GM19438 (cell line): ENCODE measurements at regions not wholly inside any gene's neighbourhood (a gene's known extent, or its start where the extent isn't known, plus 50 kb on each side); places are given as distances from the start of the nearest gene placed in this dataset.

ENCODE experiments used
- ATAC-seq: cut with Tn5 transposase; IDR thresholded peaks from one replicate; pipeline ENCODE4 v1.9.1; 2021; ENCODE audit warnings: low read depth; ENCODE audit not compliant: unreplicated experiment

DNA sequence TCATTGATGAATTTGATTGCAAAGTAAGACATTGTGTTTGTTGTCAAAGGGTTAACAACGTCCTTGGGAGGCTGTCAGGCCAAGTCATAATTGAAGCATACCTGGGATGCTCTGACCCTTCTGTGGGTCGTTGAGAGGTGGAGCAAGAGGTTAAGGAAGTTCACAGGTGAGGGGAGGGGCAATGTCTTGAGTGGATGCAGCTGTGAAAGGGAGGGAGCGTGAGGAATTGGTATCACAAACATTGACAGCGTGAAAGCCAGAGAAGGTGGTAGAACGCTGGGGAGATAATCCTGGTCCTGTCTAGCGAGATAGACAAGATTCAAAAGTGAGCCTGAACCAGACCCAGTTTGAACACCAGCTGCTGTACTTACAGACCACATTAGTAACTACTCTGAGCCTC, 79.4 kb downstream of the HES1 start:
- ATAC-seq = no peak

DNA sequence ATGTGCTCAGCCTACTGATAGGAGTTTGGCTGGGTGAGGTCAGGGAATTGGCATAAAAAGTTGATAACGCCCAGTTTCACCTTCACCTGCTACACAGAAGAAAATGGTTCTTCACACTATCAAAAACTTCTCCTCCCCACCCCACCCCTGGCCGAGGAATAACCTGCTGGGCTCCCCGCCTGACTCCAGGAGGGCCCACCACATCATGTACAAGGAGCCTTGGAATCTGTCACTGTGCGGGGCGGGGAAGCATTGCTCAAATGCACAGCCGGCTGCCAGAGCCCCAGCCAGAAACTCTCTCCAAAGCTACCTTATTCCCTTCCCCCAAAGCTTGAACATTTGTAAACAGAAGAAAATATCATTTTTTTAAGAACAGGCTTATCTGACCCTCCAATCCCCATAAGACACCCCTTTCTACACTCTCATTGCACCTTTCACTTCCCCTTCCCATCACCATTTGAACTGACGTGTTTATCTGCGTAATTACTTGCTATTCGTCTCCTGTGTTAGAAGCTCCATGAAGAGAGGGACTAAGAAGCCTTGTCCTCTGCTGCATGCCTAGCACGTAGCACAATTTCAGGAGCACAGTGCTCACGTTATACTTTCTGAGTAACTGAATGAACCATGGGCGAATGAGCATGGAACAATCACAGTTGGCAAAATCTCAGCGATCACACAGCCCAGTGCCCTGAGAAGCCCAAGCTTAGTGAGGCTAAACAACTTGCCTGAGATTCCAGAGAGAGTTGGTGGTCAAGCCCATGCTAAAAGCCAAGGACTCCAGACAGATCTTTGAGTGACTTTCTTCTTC, 82.9 kb downstream of the HES1 start:
- ATAC-seq = no peak

DNA sequence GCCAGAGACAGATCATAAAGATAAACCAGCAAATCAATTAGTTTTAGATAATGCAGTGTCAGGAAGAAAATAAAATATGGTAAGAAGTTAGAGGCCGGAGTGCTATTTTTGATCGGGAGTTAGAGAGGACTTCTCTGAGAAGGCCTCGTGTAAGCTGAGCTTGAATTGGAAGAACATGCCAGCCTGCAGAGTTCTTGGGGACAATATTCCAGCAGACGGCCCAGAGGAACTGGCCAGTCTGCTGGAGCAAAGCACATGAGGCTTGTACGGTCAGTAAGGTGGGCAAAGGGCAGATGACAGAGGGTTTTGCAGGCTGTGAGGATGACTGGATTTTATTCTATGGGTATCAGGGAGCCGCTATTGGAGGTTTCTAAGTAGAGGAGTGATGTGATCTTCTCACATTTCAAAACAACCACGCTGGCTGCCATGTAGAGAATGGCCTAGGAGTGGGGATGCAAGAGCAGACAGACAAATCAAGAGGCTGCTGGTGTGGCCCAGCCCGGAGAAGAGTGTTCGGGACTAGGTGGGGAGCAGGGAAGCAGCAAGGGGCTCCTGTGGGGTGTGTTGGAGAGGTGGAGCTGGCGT, 84.0 kb downstream of the HES1 start:
- no peak for ATAC-seq

DNA sequence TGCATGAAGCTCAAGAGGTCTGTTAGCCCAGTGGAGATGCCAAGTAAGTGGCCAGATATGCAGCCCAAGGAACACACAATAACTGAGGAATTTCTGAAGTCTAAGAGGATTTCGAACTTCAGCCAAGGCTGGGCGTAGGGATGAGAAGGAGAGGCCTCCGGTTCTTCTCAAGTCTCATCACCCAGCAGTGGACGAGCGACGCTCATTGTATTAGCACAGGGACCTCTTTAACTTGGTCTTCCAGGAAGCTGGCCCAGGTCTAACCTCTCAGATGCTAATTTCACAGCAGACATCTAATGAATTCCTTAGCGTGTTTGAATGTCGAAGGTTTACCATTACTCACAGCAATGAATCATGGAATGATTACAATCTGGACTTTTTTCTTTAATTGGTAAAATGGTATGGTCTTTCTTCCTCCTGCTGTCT, 85.0 kb downstream of the HES1 start:
- no peak for ATAC-seq

DNA sequence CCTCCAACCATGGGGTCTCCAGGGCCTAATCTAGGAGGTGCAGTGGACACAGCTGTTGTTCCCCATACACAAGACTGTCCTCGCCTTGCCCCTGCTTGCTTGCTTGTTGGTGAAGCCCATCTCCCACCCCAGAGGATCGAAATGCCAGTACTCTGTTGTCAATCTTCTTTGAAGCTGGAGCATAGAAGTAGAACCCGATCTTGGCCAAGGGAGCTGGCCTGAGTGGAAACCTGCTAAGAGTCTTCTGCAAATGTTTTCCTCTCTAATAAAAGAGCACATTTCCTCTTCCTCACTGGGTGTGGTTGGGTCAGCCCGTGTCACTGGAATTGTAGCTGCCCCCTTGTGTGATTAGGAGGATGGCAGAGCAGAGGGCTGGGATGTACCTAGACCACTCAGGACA, 85.4 kb downstream of the HES1 start:
- no peak for ATAC-seq

DNA sequence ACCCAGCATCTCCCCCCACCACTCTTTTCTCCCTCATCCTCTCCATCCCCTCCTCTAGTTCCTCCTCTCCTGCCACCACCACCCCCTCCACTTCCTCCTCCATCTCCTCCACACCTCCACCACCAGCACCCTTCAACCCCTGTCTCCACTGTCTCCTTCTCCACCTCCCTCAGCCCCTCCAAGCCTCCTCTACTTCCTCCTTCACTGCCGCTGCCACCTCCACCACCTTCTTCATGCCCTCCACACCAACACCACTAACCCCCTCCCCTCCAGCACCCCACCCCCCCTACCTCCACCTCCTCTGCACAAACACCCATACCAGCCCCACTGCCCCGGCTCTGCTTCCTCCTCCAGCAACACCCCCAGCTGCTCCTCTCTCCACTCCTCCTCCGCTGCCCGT, 88.0 kb downstream of the HES1 start:
- no peak for ATAC-seq

DNA sequence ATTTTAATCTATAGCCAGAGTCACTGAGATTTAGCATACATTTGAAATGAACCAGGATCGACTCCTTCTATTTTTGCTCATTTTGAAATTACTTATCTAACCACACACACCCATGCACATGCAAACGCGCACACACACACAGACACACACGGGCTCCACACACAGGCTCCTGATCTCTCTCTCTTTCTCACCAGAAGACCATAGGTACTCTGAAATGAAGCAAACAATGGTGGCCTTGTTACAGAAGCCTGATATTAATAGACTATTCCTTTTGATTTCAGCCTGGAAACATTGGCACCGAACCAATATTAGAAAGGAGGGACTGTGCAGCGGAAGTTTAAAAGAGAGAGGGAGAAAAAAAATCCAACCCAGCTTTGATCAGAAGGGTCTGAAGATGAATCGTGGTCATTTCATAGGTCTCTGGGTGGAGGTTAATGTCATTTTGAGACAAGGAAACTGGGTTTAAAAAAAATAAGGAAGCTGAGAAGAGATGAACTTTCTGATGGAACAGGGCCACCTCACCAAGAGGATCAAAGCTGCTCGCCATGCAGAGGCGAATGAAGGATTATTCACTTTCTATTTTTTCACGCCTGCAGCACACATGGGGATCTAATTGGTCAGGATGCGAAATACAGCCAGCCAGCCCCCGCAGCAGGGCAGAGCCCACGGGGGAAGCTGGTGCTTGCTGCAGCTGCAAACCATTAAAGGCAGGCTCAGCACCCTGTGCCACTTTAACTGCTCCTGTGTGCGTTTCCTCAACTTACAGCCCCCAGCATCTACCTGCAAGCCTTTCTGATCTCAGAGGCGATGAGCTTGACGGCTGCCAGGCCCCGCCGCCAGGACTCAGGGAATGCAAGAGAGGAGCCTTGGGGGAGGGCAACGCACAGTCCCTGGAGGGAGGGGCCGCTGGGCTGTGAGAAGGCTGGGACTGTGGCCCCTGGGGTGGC, 88.8 kb downstream of the HES1 start:
- ATAC-seq = no peak

DNA sequence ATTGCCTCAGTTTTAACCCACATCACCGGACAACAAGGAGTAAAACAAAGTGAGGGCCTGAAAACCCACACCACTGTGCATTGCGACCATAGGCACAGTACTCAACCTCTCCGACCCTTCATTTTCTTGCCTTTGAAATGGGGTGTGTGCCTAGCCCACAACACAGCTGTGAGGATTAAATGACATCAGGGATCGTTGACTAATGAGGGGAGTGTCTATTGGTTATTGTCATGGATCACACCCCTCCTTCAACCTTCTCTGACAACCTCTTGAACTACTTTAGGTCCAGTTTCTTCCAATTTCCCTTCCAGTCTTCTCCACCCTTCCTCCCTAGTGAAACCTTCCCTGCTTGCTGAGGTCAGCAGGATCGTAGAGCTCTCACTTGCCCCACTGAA, 89.5 kb downstream of the HES1 start:
- no peak for ATAC-seq

DNA sequence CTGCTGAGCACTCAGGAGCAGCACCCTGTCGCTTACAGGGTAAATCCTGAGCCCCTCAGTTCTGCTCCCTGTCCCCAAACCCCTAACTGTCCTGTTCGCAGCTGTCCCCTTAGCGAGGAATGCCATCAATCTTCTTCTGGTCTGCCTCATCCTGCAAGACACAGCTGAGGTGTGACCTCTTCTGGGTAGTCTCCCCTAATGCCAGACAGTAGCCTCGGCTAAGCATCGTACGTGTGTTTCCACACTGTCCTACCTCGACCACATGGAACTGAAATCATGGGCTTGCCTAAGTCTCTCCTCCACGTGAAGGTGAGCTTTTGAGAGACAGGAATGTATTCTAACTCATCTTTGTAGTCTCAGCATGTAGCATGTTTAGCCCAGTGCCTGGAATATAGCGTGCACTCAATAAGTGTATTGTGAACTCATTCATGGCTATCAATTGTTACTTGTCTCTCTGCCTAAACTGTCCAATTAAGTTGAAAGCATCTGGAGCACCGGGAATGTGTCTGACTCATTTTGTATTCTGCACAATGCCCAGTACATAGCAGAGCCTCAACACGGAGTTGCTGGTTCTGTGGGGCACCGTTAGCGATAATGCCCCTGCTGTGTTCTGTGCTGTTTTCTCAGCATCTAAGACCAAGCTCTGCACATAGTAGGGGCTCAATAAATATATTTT, 90.2 kb downstream of the HES1 start:
- ATAC-seq = no peak

DNA sequence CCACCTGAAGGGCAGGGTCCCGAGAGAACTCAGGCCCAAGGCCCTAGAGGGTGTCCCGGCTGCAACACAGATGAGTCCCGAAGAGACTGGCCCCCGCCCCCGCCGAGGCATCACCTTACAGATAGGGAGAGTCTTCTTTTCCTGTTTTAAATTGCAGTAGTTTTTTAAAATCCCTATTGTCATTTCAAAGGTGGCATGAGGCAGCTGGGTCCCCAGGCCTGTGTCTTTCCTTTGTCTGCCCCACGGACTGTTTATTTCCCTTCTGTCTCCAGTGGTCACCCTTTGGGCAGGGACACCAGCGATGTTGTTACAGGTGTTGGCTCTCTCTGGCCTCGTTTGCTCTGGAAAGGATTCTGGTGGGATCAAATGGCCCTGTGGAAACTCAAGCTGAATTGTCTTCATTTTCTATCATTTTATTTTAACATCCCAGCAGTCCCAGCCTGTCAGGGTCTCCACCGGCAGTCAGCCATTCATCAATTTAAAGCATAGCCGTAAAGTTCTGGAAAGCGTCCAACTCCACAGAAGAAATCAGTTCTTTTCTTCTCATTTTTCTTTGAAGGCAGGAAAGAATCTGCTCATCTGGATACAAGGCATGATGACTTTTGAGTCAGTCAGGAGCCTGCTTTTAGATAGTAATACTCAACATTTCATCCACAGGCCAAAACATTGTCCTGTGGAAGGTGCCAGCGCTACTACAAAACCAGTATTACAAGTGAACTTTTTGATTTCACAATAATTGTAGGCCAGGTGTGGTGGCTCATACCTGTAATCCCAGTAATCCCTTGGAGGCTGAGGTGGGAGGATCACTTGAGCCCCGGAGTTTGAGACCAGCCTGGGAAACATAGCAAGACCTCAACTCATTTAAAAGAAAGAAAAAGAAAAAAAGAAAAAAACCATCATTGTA, 96.2 kb downstream of the HES1 start:
- no peak for ATAC-seq

DNA sequence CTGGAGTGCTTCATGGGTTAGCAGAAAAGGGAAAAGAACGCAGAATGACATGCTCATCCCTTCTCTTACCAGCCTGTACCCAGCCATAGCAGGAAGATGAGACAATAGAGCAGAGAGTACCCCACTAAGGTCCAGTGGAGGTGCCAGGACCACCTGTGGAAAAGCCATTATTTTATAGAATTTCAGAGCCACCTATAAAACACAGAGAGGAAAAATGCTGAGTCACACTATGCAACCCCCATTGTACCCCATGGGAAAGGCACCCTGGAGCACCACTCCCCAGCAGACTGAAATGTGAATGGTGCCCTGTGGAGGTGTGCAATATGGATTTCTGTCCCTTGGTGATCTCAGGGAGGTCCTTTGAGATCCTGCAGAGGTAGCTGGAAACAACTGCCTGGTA, 97.2 kb downstream of the HES1 start:
- ATAC-seq = no peak

DNA sequence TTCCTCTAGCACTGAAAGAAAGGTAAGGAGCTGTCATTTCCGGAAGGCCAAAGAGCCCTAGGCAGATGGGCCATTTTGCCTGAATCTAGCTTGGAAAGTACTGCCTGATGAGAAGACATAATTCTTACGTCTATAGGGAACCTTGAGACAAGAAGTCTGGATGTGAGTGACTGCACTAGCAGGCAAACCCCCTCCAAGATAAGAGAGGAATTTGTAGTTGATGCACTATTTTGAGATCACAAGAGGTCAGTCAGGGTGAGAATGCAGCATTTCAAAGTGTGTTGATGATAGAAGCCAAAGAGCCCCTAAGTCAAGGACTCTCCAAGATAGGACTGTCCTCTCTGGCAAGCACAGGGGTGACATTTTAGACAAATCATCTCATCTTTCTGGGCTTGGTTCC, 99.2 kb downstream of the HES1 start:
- ATAC-seq = no peak

DNA sequence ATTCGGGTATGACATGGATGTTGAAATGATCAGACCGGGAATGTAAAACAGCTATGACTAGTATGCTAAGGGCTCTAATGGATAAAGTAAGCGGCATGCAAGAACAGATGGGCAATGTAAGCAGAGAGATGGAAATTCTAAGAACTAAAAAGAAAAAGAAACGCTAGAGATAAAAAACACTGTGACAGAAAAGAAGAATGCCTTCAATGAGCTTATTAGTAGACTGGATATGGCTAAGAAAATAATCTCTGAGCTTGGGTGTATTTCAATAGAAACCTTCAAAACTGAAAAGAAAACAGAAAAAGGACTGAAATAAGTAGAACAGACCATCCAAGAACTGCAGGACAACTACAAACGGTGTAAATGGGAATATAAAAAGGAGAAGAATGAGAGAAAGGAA, 101.2 kb downstream of the HES1 start:
- ATAC-seq = no peak

DNA sequence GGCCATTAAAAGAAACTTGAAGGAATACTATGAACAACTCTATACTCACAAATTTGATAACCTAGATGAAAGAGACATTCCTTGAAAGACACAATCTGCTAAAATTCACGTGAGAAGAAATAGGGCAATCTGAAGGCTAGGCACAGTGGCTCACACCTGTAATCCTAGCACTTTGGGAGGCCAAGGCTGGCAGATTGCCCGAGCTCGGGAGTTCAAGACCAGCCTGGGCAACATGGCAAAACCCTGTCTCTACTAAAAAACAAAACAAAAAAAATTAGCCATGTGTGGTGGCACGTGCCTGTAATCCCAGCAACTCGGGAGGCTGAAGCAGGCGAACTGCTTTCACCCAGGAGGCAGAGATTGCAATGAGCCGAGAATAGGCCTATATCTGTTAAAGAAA, 104.8 kb downstream of the HES1 start:
- no peak for ATAC-seq

DNA sequence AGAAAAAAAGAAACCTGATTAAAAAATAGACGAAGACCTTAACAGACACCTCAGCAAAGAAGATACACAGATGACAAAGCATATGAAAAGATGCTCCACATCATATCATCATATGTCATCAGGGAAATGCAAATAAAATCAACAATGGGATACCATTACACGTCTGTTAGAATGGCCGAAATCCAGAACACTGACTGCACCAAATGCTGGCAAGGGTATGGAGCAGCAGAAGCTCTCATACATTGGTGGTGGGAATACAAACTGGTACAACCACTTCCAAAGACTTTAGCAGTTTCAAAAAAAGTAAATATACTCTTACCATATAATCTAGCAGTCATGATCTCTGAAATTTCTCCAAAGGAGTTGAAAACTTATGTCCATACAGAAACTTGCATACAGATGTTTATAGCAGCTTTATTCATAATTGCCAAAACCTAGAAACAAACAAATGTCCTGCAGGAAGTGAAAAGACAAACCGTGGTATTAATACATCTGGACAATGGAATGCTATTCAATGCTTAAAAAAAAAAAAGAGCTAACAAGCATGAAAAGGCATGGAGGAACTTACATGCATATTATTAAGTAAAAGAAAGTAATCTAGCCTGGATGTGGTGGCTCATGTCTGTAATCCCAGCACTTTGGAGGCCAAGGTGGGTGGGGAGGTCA, 107.4 kb downstream of the HES1 start:
- no peak for ATAC-seq

DNA sequence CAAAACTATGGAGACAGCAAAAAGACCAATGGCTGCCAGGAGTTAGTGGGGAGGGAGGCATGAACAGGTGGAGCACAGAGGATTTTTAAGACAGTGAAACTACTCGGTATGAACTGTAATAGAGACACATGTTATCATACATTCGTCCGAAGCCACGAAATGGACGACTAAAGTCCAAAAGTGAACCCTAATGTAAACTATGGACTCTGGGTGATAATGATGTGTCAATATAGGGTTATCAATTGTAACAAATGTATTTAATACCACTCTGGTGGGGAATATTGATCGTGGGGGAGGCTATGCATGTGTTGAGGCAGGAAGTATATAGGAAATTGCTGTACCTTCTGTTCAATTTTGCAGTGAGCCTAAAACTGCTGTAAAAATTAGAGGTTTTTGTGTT, 107.0 kb downstream of the CPN2 start:
- no peak for ATAC-seq

DNA sequence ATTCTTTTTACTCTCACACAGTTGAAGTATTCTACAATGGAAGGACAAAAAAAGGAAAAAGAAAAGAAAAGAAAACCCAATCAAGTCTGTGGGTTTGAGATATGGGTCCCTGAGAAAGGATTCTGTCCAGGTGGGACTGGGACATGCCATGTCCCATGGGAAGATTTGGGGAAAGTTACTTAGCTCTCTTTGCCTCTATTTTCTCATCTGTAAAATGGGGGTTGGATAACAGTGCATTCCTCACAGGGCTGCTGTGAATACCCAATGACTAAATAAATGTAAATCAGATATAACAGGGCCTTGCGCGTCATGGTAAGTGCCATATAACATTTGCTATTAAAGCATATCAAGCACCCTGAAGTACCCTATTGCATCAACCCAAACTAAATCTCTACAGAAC, 105.7 kb downstream of the CPN2 start:
- no peak for ATAC-seq

DNA sequence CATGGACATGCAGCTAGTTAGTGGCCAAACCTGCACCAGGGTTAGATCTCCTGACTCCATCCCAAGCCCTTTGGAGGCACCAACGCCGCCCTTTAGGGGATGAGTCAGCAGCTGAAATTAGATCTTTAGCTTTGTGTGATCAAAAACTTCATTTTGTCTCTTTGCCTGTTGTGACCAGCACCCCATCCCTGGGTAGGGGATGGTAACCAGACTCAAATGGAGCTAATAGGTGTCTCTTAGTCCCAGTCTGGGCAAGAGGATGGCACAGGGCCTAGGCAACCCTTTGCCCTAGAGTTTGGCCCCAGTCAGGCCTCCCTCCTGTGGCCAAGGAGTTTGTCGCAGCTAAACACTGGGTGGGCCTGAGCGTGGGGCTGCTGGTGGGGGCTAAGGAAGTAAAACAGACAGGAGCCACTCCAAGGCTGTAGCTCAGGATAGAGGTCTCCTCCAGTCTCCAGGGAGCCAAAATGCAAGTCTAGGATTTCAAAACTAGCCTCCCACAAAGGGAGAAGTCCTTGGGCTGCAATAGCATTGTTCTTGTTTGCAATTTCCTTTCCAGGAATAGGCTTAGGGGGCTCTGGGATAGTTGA, 105.1 kb downstream of the CPN2 start:
- no peak for ATAC-seq
